Activated CD4-positive, alpha-beta T cell treated with anti-CD3 and anti-CD28 coated beads, Interleukin-2, amount 10 ng/mL, durations not matched to agents 7 days and 5 days (primary cell): ENCODE measurements at regions not wholly inside any gene's neighbourhood (a gene's known extent, or its start where the extent isn't known, plus 50 kb on each side); places are given as distances from the start of the nearest gene placed in this dataset.
"Not testable (repeated sequence)": the region's sequence is repeated elsewhere in the genome, so short reads cannot be mapped to it uniquely, and the experiment has no call there.

Source experiments
- CTCF ChIA-PET: fragments of 350-600 bp; sonication (Branson Sonifier 250); formaldehyde crosslinking; loops from one replicate; lab custom pipeline; 2021; ENCODE audit warnings: antibody characterized with exemption; lab: Charles Lee
- POLR2A ChIA-PET: fragments of 350-600 bp; sonication (Branson Sonifier 250); formaldehyde crosslinking; loops from one replicate; lab custom pipeline; 2021; ENCODE audit warnings: antibody characterized with exemption; lab: Charles Lee
- DNase-seq: peaks from one replicate; pipeline ENCODE4 v3.0.0-alpha.2; 2020
- H3K27ac Mint-ChIP-seq: one replicate; pipeline ENCODE4 v1.8.0; 2021; ENCODE audit warnings: mild to moderate bottlenecking, moderate library complexity, mixed read lengths
- H3K27me3 Mint-ChIP-seq: one replicate; pipeline ENCODE4 v1.8.0; 2021; ENCODE audit warnings: mixed read lengths
- H3K36me3 Mint-ChIP-seq: one replicate; pipeline ENCODE4 v1.8.0; 2021; ENCODE audit warnings: low read depth, mixed read lengths
- H3K4me1 Mint-ChIP-seq: one replicate; pipeline ENCODE4 v1.8.0; 2021; ENCODE audit warnings: mixed read lengths
- H3K4me3 Mint-ChIP-seq: one replicate; pipeline ENCODE4 v1.8.0; 2021; ENCODE audit warnings: mild to moderate bottlenecking, moderate library complexity, mixed read lengths
- H3K9me3 Mint-ChIP-seq: one replicate; pipeline ENCODE4 v1.8.0; 2021; ENCODE audit warnings: mixed read lengths

GRCh38 chr16:9602189-9602588 lies 510.7 kb downstream of the HAPSTR1 start:
- Mint-ChIP-seq H3K27me3 (no peaks in the 10 kb centered on the region), H3K36me3 (no peaks in the 10 kb centered on the region), H3K9me3 (no peaks in the 10 kb centered on the region), H3K4me3 (no peak overlapping the region), H3K4me1 (no peaks in the 10 kb centered on the region), H3K27ac (no peak overlapping the region)
- ChIA-PET CTCF (no interaction called here), POLR2A (no interaction called here)
- no peak for DNase-seq

GRCh38 chr16:9603316-9603715 lies 511.9 kb downstream of the HAPSTR1 start:
- ChIA-PET POLR2A (no interaction called here), CTCF (no interaction called here)
- Mint-ChIP-seq H3K27me3 (no peaks in the 10 kb centered on the region), H3K4me3 (no peak overlapping the region), H3K9me3 (no peaks in the 10 kb centered on the region), H3K27ac (no peak overlapping the region), H3K36me3 (no peaks in the 10 kb centered on the region), H3K4me1 (no peaks in the 10 kb centered on the region)
- DNase-seq = no peak

- no peaks in the 10 kb centered on the region for H3K36me3 Mint-ChIP-seq
- no peak overlapping the region for H3K4me3 Mint-ChIP-seq
- H3K9me3 Mint-ChIP-seq = no peaks in the 10 kb centered on the region
- no peaks in the 10 kb centered on the region for H3K4me1 Mint-ChIP-seq
- no peak for DNase-seq
- H3K27me3 Mint-ChIP-seq = no peaks in the 10 kb centered on the region
- POLR2A ChIA-PET = no interaction called here
- no peak overlapping the region for H3K27ac Mint-ChIP-seq
- CTCF ChIA-PET = no interaction called here
These were observed 516.2 kb downstream of the HAPSTR1 start for GRCh38 chr16:9607515-9608230.

- ChIA-PET POLR2A (no interaction called here), CTCF (no interaction called here)
- H3K36me3 Mint-ChIP-seq = no peaks in the 10 kb centered on the region
- H3K4me3 Mint-ChIP-seq = no peak overlapping the region
- no peak overlapping the region for H3K27ac Mint-ChIP-seq
- H3K4me1 Mint-ChIP-seq = no peaks in the 10 kb centered on the region
- H3K9me3 Mint-ChIP-seq = no peaks in the 10 kb centered on the region
- no peak for DNase-seq
- H3K27me3 Mint-ChIP-seq = no peaks in the 10 kb centered on the region
These were observed 519.3 kb downstream of the HAPSTR1 start for GRCh38 chr16:9610727-9611126.

GRCh38 chr16:9612267-9612666 lies 520.8 kb downstream of the HAPSTR1 start:
- Mint-ChIP-seq H3K27ac (no peak overlapping the region), H3K4me3 (no peak overlapping the region), H3K36me3 (no peaks in the 10 kb centered on the region), H3K27me3 (no peaks in the 10 kb centered on the region), H3K9me3 (peaks cover 2% of the 10 kb centered on the region), H3K4me1 (no peaks in the 10 kb centered on the region)
- CTCF ChIA-PET = no interaction called here
- POLR2A ChIA-PET = no interaction called here
- DNase-seq = no peak

- H3K27me3 Mint-ChIP-seq = no peaks in the 10 kb centered on the region
- peaks cover 4% of the 10 kb centered on the region for H3K9me3 Mint-ChIP-seq
- POLR2A ChIA-PET = no interaction called here
- CTCF ChIA-PET = no interaction called here
- no peak overlapping the region for H3K4me3 Mint-ChIP-seq
- H3K36me3 Mint-ChIP-seq = no peaks in the 10 kb centered on the region
- DNase-seq = no peak
- H3K27ac Mint-ChIP-seq = no peak overlapping the region
- no peaks in the 10 kb centered on the region for H3K4me1 Mint-ChIP-seq
These were observed 522.9 kb downstream of the HAPSTR1 start for GRCh38 chr16:9614389-9614788.

GRCh38 chr16:9622268-9622667 lies 530.8 kb downstream of the HAPSTR1 start:
- POLR2A ChIA-PET = no interaction called here
- Mint-ChIP-seq H3K9me3 (peaks cover 2% of the 10 kb centered on the region), H3K27me3 (no peaks in the 10 kb centered on the region), H3K27ac (no peak overlapping the region), H3K4me1 (no peaks in the 10 kb centered on the region), H3K4me3 (no peak overlapping the region), H3K36me3 (no peaks in the 10 kb centered on the region)
- DNase-seq = no peak
- CTCF ChIA-PET = no interaction called here

GRCh38 chr16:9625122-9625521 lies 533.7 kb downstream of the HAPSTR1 start:
- H3K36me3 Mint-ChIP-seq = no peaks in the 10 kb centered on the region
- CTCF ChIA-PET = no interaction called here
- H3K9me3 Mint-ChIP-seq = no peaks in the 10 kb centered on the region
- no peak for DNase-seq
- no peaks in the 10 kb centered on the region for H3K27me3 Mint-ChIP-seq
- H3K4me3 Mint-ChIP-seq = no peak overlapping the region
- H3K27ac Mint-ChIP-seq = no peak overlapping the region
- POLR2A ChIA-PET = no interaction called here
- H3K4me1 Mint-ChIP-seq = no peaks in the 10 kb centered on the region

GRCh38 chr16:9627427-9627826 lies 536.0 kb downstream of the HAPSTR1 start:
- Mint-ChIP-seq H3K4me1 (no peaks in the 10 kb centered on the region), H3K27me3 (no peaks in the 10 kb centered on the region), H3K27ac (no peak overlapping the region), H3K36me3 (no peaks in the 10 kb centered on the region), H3K4me3 (no peak overlapping the region), H3K9me3 (no peaks in the 10 kb centered on the region)
- CTCF ChIA-PET = no interaction called here
- DNase-seq = no peak
- POLR2A ChIA-PET = no interaction called here

- H3K36me3 Mint-ChIP-seq = no peaks in the 10 kb centered on the region
- H3K27ac Mint-ChIP-seq = no peak overlapping the region
- no peaks in the 10 kb centered on the region for H3K9me3 Mint-ChIP-seq
- CTCF ChIA-PET = no interaction called here
- no peak overlapping the region for H3K4me3 Mint-ChIP-seq
- POLR2A ChIA-PET = no interaction called here
- H3K27me3 Mint-ChIP-seq = no peaks in the 10 kb centered on the region
- no peaks in the 10 kb centered on the region for H3K4me1 Mint-ChIP-seq
- DNase-seq = no peak
These were observed 538.7 kb downstream of the HAPSTR1 start for GRCh38 chr16:9630119-9630518.

GRCh38 chr16:9630985-9631384 lies 539.5 kb downstream of the HAPSTR1 start:
- no peak overlapping the region for H3K27ac Mint-ChIP-seq
- no peak for DNase-seq
- ChIA-PET POLR2A (no interaction called here), CTCF (no interaction called here)
- H3K4me3 Mint-ChIP-seq = no peak overlapping the region
- H3K4me1 Mint-ChIP-seq = no peaks in the 10 kb centered on the region
- no peaks in the 10 kb centered on the region for H3K36me3 Mint-ChIP-seq
- H3K9me3 Mint-ChIP-seq = no peaks in the 10 kb centered on the region
- no peaks in the 10 kb centered on the region for H3K27me3 Mint-ChIP-seq

- ChIA-PET CTCF (interaction anchor here (0.7 kb wide), 1 partner anchor 10 kb away, joined by 4 read pairs; no protein-coding TSS in a partner anchor), POLR2A (no interaction called here)
- Mint-ChIP-seq H3K4me1 (no peaks in the 10 kb centered on the region), H3K4me3 (no peak overlapping the region), H3K9me3 (peaks cover 2% of the 10 kb centered on the region), H3K27ac (no peak overlapping the region), H3K27me3 (no peaks in the 10 kb centered on the region), H3K36me3 (no peaks in the 10 kb centered on the region)
- DNase-seq = no peak
These were observed 542.4 kb downstream of the HAPSTR1 start for GRCh38 chr16:9633844-9634243.

GRCh38 chr16:9635150-9635720 lies 543.8 kb downstream of the HAPSTR1 start:
- H3K4me3 Mint-ChIP-seq, H3K9me3 Mint-ChIP-seq, POLR2A ChIA-PET, CTCF ChIA-PET, H3K27ac Mint-ChIP-seq, DNase-seq, H3K4me1 Mint-ChIP-seq, H3K27me3 Mint-ChIP-seq, H3K36me3 Mint-ChIP-seq: not testable (repeated sequence)

- Mint-ChIP-seq H3K36me3 (no peaks in the 10 kb centered on the region), H3K27ac (no peak overlapping the region), H3K27me3 (peaks cover 1% of the 10 kb centered on the region), H3K4me3 (no peak overlapping the region), H3K4me1 (no peaks in the 10 kb centered on the region), H3K9me3 (no peaks in the 10 kb centered on the region)
- no peak for DNase-seq
- ChIA-PET CTCF (no interaction called here), POLR2A (no interaction called here)
These were observed 538.0 kb downstream of the GRIN2A start for GRCh38 chr16:9644258-9644657.
